ENCODE measurements at regions not wholly inside any gene's neighbourhood (a gene's known extent, or its start where the extent isn't known, plus 50 kb on each side); places are given as distances from the start of the nearest gene placed in this dataset.

DNA sequence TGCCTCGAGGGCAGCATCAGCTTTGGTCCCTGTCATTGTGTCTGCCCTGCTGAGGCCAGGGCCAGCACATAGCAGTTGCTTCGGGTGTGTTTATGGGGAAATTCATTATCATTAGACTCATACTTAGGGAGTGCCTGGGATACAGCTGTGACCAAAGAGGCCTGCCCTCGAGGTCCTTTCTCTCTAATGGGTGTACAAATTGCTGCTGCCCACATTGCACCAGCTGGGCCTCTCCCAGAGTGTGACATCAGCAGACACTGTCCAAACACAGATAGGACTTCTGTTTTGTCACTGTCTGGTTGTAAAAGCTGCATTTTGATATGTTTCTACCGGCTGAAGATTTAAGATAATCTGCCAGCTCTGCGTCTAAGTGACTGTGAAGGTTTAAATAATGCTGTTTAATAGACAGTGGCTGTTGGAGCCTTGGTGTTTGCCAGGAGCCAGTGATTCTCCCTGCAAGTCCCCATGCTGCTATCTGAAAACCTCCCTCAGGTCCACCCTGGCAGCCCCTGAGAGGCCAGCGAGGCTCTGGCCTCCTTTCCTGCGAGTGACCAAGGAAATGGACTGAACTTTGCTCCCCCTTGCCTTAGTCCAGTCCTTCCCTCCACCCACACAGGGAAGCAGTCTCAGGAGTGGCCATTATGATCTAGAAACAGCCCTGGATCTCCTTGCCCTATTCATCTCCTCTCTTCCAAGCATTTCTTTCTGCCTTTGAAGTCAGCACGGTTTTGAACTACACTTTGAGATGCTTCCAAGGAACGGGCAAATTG, 505.2 kb downstream of the TBC1D22A start:
- TF ChIP-seq, protein P1, sequence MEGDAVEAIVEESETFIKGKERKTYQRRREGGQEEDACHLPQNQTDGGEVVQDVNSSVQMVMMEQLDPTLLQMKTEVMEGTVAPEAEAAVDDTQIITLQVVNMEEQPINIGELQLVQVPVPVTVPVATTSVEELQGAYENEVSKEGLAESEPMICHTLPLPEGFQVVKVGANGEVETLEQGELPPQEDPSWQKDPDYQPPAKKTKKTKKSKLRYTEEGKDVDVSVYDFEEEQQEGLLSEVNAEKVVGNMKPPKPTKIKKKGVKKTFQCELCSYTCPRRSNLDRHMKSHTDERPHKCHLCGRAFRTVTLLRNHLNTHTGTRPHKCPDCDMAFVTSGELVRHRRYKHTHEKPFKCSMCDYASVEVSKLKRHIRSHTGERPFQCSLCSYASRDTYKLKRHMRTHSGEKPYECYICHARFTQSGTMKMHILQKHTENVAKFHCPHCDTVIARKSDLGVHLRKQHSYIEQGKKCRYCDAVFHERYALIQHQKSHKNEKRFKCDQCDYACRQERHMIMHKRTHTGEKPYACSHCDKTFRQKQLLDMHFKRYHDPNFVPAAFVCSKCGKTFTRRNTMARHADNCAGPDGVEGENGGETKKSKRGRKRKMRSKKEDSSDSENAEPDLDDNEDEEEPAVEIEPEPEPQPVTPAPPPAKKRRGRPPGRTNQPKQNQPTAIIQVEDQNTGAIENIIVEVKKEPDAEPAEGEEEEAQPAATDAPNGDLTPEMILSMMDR (tag by site-specific recombination; IDR thresholded peaks at IDR 0.05), result no peak
- TF ChIP-seq ZNF133 (tag by site-specific recombination; IDR thresholded peaks at IDR 0.05) (no peak), OVOL3 (tag by site-specific recombination; IDR thresholded peaks at IDR 0.05) (no peak), ZNF623 (tag by site-specific recombination; IDR thresholded peaks at IDR 0.05) (no peak), ZBTB8A (tag by site-specific recombination; IDR thresholded peaks at IDR 0.05) (no peak)
- TF ChIP-seq, protein P2, sequence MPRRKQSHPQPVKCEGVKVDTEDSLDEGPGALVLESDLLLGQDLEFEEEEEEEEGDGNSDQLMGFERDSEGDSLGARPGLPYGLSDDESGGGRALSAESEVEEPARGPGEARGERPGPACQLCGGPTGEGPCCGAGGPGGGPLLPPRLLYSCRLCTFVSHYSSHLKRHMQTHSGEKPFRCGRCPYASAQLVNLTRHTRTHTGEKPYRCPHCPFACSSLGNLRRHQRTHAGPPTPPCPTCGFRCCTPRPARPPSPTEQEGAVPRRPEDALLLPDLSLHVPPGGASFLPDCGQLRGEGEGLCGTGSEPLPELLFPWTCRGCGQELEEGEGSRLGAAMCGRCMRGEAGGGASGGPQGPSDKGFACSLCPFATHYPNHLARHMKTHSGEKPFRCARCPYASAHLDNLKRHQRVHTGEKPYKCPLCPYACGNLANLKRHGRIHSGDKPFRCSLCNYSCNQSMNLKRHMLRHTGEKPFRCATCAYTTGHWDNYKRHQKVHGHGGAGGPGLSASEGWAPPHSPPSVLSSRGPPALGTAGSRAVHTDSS (tag by site-specific recombination; IDR thresholded peaks at IDR 0.05), result no peak
